NCI-H2196 (cell line): ENCODE measurements at regions not wholly inside any gene's neighbourhood (a gene's known extent, or its start where the extent isn't known, plus 50 kb on each side); places are given as distances from the start of the nearest gene placed in this dataset.
"Not testable (repeated sequence)": the region's sequence is repeated elsewhere in the genome, so short reads cannot be mapped to it uniquely, and the experiment has no call there.

Experiments
- DNase-seq: peaks from one replicate; lab custom pipeline; 2025; ENCODE audit not compliant: unreplicated experiment; lab: John Stamatoyannopoulos, UW

DNA sequence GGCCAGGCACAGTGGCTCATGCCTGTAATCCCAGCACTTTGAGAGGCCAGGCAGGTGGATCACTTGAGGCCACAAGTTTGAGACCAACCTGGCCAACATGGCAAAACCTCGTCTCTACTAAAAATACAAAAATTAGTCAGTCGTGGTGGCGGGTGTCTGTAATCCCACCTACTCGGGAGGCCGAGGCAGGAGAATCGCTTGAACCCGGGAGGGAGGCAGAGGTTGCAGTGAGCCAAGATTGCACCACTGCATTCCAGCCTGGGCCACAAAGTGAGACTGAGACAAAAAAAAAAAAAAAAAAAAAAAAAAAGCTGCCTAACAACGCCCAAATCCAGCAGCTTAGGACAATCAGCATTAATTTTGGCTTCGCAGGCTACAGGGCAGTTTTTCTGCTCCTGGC lies 167.1 kb downstream of the GOSR1 start:
- DNase-seq, result not testable (repeated sequence)

DNA sequence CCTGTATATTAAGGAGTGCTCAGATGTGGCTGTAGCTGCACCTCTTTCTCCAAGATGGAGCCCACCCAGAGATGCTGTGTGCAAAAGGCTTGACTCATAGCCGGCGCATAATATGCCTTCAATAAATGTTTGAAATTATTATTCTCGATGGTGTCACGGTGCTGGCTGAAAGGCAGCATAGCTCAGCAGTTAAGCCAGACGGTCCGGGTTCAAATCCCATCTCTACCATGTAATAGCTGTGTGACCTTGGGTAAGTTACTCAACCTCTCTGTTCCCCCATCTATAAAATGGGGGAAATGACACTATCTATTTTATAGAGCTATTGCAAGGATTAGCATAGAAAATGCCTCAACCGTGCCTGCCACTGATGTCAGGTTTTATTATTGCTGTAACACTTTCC lies 164.2 kb downstream of the GOSR1 start:
- DNase-seq, result not testable (repeated sequence)

DNA sequence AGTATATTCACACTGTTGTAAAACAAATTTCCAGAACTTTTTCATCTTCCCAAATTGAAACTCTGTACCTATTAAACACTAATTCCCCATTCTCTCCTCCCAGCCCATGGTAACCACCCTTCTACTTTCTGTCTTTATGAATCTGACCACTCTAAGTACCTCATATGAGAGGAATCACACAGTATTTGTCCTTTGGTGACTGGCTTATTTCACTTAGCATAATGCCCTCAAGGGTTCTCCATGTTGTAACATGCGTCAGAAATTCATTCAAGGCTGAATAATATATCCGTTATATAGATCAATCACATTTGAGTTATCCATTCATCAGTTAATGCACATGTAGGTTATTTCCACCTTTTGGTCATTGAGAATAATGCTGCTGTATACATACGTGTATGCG lies 162.2 kb downstream of the GOSR1 start:
- DNase-seq, result not testable (repeated sequence)

DNA sequence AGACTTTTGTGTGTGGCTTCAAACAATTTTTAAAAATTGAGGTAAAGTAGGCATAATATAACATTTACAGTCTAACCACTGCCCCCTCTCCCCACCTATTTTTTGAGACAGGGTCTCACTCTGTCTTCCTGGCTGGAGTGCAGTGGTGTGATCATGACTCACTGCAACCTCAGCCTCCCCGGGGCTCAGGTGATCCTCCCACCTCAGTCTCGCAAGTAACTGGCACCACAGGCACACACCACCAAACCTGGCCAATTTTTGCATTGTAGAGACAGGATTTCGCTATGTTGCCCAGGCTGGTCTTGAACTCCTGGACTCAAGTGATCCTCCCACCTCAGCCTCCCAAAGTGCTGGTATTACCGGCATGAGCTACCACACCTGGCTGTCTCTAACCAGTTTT lies 161.8 kb downstream of the GOSR1 start:
- DNase-seq, result not testable (repeated sequence)

DNA sequence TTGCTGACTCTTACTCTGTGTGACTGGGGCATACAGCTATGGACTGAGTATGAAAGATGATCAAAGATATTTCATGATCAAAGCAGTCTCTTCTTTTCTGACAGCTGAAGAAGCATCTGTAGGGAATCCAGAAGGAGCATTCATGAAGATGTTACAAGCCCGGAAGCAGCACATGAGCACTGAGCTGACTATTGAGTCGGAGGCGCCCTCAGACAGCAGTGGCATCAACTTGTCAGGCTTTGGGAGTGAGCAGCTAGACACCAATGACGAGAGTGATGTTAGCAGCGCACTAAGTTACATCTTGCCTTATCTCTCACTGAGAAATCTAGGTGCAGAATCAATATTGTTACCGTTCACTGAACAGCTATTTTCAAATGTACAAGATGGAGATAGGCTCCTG lies 154.4 kb downstream of the GOSR1 start:
- DNase-seq, result not testable (repeated sequence)

DNA sequence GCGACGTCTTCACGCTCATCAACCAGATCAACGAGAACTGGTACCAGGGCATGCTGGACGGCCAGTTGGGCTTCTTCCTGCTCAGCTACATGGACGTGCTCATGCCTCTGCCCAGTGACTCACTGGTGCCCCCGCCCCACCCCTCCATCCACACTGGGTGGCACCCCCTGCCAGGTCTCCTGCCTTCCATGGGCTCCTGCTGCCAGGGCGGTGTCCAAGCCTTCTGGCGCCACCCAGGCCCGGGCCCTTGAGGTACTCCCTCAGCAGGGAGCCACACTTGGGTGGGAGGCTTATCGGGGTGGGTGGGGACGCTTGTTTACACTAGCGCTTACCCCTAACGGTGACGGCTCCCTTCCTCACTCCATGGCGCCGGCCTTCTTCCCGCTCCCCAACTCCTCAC lies 148.2 kb downstream of the GOSR1 start:
- DNase-seq, result not testable (repeated sequence)

DNA sequence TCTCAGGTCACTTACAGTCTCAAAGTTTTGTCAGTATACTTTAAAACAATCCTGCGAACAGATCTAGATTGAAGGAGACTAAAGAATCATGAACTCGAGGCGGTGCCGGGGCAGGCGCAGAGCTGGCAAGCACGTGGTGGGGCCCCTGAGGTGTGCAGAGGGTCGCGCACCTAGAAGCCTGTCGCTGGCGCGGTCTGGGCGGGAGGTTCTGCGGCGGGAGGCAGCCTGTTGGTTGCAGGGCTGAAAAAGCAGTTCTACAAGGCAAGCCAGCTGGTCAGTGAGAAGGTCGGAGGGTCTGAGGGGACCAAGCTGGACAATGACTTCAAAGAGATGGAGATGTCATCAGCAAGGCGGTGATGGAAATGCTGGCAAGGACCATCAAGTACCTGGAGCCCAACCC lies 147.0 kb downstream of the GOSR1 start:
- DNase-seq, result not testable (repeated sequence)

DNA sequence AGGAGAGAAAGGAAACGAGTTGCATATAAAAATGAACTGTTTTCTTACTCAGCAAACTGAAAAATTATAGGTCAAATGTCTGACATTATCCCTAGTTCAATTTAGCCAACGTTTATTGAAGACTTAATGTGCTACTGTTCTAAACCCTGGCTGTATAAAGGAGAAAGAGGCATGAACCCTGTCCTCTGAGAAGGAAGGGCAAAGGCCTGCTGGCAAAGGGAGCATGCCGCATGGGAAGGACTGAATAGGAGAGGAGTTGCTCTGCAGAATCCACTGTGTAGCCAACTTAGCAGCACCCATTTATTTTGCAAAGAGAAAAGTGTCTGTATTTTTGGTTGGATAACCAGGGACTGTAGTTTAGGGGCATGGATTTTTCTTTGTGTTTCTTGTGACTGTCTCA lies 132.5 kb downstream of the GOSR1 start:
- not testable (repeated sequence) for DNase-seq

DNA sequence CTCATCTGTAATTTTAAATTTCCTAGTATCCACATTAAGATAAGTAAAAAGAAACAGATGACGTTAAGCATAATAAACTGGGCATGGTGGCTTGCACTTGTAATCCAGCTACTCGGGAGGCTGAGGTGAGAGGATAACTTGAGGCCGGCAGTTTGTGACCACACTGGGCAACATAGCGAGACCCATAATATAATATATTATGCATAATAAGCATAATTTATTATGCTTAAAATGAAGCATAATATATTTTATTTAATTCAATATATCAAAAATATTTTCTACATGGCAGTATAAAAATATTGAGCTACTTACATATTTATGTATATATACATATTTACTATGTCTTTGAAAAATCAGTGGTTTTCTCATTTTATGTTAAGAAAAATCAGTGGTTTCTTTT lies 128.3 kb downstream of the GOSR1 start:
- no peak for DNase-seq

DNA sequence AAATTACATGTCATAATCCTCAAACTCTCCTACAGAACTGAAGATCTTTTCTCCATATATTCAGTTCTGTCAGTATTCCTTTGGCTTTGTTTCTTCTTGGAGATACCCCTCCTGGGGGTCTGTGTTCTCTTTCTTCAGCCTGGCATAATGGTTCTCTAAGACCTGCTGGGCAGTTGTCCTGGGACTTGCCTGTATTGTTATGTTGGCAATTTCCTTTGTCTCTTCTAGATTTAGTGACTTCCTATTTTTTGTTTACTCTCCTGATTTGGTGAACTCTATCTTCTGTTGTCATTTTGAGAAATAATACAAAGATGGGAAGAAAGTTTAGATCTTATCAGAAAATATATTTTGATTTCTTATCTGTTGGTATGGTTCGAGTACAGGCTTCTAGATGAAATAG lies 127.8 kb downstream of the GOSR1 start:
- no peak for DNase-seq

DNA sequence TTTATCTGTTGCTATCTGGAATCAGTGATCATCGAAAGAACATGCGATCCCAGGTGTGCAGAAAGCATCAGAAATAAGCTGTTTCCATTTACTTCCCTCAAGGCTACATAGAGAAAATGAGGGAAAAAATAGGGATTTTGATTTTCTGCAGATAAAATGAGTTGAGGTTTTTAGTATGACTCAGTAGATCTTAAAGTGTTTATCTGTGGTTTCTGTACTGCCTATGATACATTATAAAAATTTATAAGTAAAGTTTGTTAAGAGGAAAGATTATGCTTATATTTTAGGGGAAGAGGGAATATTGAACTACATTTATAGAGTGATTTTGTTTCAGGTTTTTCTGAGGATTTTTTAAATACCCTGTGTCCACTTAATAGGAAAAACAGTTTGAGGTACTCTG lies 125.2 kb downstream of the GOSR1 start:
- DNase-seq, result not testable (repeated sequence)

DNA sequence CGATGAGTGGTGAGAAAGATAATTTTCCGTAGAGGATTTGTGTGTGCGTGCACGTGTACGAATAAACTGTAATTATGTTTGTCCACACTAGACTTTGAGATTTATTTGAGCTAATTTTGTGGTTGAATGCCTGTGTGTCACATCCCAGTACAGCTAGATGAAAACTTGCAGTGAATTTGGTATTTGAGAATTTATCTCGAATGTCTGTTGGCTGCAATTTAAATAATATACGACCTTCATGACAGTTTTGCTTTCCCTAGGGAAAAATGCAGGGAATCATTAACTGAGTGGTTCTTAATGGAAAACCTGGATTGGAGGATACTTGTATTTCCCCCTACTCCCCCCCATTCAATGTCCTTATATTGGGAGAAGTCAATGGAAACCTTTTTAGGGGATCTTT lies 124.8 kb downstream of the GOSR1 start:
- DNase-seq, result not testable (repeated sequence)

DNA sequence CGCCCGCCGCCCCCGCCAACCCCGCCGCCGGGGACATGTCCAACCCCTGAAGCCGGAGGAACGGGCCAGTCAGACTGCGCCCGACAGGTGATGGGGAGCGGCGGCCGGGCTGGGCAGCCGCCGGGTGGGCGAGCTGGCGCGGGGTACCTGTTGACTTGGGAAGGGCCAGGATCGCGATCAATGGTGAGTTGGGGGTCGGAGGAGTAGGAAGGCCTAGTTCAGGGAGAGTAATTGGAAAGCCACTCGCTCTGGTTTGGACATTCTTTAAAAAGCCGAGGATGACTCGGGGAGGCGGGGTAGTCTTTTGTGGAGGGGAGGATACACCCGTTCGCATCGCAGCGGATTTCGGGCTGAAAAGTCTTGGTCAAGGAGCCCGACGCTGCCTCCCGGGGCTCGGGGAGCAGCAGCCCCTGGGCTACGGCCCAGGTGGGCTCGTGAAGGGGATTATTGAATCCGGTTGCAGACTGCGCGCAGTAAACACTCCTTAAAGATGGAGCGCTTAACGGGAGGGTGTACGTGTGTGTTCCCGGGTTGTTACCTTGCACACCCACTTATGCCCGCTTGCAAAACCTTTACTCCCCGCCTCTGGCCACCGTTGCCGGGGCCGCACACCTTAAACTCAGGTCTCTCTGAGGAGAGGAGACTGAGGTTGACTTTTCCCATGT lies 123.8 kb downstream of the GOSR1 start:
- DNase-seq, result no peak

DNA sequence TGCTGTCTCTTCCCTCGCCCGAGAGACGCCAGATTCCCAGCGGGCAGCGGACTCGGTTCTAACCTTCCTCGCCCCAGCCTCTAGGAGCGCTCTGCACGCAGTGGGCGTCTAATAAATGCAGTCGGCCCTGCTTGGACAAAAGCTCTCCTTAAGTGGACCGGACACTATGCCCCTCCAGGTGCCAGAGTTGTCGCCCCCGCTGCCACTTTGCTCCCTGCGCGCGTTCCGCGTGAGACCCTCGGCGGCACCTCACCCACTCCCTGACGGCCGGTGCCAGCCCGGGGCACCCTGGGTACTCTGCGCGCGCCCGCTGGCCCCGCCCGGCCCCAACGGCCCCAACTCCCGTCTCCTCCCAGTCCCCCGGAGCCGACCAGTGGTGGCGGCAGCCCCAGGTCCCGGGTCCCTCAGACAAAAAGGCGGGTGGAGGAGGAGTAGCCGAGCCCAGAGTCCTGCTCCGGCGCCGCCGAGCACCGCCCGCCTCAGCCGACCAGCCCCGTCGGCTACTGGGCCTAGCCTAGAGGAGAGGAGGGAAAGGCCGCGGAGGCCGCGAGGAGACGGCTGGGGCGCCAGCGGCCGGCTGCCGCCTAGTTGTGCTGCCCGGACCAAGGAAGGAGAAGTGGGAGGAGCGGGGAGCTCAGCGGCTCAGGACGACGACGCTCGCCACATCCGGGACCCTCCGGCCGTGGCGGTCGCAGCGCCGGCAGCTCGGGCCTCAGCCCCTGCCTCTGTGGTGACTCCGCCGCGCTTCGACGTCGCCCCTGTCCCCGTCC lies 123.0 kb downstream of the GOSR1 start:
- no peak for DNase-seq

DNA sequence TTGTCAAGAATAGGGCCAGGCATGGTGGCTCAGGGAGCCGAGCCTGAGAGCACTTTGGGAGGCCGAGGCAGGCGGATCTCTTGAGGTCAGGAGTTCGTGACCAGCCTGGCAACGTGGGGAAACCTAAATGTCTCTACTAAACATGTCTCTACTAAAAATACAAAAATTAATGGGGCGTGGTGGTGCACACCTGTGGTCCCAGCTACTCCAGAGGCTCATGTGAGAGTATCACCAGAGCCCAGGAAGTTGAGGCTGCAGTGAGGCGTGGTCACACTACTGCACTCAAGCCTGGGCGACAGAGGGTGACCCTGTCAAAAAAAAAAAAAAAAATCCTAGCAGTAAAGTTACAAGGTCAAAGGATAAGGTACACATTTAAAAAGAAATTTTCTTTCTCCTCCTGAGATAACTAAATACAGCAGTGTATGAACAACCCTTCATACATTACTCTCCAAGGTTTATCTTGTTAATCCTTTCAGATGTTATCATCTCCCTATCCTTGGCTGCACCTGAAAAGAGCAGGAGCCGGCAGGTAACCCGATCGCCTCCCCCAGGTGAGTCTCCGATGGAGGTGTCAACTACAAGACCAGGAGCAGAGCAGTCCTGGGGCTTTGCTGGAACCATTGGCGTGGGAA lies 122.3 kb downstream of the GOSR1 start:
- DNase-seq, result no peak

DNA sequence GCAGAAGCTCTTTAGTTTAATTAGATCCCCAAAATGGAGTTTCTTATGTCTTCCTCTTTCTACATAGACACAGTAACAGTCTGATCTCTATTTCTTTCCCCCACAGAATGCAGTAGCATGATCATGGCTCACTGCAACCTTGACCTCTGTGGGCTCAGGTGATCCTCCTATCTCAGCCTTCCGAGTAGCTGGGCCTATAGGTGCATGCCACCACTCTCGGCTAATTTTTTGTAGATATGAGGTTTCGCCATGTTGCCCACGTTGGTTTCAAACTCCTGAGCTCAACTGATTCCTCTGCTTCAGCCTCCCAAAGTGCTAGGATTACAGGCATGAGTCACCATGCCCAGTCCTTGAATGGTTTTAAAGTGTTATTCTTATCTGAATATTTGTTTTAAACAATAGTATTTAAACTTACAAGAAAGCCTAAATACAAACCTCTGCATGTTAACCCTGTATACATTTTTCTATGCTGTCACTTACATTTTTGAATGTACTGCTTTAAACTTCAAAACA lies 120.6 kb downstream of the GOSR1 start:
- DNase-seq, result no peak

DNA sequence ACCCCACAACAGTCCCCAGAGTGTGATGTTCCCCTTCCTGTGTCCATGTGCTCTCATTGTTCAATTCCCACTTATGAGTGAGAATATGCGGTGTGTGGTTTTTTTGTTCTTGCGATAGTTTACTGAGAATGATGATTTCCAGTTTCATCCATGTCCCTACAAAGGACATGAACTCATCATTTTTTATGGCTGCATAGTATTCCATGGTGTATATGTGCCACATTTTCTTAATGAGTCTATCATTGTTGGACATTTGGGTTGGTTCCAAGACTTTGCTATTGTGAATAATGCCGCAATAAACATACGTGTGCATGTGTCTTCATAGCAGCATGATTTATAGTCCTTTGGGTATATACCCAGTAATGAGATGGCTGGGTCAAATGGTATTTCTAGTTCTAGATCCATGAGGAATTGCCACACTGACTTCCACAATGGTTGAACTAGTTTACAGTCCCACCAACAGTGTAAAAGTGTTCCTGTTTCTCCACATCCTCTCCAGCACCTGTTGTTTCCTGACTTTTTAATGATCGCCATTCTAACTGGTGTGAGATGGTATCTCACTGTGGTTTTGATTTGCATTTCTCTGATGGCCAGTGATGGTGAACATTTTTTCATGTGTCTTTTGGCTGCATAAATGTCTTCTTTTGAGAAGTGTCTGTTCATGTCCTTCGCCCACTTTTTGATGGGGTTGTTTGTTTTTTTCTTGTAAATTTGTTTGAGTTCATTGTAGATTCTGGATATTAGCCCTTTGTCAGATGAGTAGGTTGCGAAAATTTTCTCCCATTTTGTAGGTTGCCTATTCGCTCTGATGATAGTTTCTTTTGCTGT lies 120.0 kb downstream of the GOSR1 start:
- not testable (repeated sequence) for DNase-seq

DNA sequence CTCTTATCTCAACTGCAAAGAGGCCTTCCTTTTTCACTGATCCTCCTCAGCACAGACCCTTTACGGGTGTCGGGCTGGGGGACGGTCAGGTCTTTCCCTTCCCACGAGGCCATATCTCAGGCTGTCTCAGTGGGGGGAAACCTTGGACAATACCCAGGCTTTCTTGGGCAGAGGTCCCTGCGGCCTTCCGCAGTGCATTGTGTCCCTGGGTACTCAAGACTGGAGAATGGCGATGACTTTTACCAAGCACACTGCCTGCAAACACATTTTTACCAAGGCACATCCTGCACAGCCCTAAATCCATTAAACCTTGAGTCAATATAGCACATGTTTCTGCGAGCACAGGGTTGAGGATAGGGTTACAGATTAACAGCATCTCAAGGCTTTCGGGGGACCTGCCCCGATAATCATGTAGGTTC lies 117.8 kb downstream of the GOSR1 start:
- DNase-seq, result not testable (repeated sequence)

DNA sequence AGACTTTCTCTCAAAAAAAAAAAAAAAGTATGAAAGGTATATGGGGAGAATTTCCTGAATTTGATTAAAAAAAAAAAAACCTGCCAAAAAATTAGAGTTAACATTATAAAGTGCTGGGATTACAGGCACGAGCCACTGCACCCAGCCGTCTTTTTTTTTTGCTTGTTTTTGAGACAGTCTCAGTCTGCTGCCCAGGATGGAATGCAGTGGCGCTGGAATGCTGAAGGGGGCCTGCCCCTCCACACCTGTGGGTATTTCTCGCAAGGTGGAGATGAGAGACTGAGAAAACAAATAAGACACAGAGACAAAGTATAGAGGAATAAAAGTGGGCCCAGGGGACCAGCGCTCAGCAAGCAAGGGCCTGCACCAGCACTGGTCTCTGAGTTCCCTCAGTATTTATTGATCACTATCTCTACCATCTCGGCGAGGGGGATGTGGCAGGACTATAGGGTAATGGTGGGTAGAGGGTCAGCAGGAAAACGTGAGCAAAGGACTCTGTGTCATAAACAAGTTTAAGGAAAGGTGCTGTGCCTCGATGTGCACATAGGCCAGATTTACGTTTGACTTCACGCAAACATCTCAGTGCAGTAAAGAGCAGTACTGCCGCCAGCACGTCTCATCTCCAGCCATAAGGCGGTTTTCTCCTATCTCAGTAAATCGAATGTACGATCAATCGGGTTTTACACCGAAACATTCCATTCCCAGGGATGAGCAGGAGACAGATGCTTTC lies 117.2 kb downstream of the GOSR1 start:
- no peak for DNase-seq

DNA sequence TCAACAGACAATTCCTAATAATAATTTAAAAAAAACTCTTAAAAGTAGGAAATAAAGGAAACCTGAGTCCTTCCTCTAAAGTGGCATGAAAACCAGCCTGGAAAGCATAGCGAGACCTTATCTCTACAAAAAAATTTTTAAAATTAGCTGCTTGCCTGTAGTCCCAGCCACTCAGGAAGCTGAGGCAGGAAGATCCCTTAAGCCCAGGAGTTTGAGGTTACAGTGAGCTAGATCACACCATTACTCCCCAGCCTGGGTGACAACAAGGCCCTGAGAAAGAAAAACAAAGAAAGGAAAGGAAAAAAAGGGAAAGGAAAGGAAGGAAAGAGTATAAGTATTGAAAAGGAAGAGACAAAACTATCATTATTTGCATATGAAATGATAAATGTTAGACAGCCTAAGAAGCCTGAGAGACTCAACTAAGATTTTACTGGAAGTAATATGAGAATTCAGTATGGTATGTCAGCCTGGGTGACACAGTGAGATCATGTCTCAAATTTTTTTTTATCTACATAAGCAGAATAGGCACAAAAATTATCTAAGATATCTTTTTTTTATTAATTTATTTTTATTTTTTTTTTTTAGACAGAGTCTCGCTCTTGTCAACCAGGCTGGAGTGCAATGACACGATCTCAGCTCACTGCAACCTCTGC lies 113.0 kb downstream of the GOSR1 start:
- no peak for DNase-seq
